Heart left ventricle (tissue), 13 donors: ENCODE measurements at regions not wholly inside any gene's neighbourhood (a gene's known extent, or its start where the extent isn't known, plus 50 kb on each side); places are given as distances from the start of the nearest gene placed in this dataset.

Experiments used
- POLR2A ChIP-seq, 2 donors: fragments of 450-650 bp; IDR thresholded peaks; one replicate each; pipeline ENCODE4 v1.6.1; 2017; ENCODE audit warnings: antibody characterized with exemption in 2 of 2, mild to moderate bottlenecking in 2 of 2, moderate library complexity in 2 of 2
- TF ChIP-seq, protein P1 (sequence below), 12 donors: fragments of 200-600 bp; sonication (generic) in 4 of 12; IDR thresholded peaks; one replicate each; pipeline versions ENCODE4 v1.5.0 to v1.8.0; 2018 to 2022; ENCODE audit warnings: antibody characterized with exemption in 12 of 12, mild to moderate bottlenecking in 5 of 12
- donor health status: ischemic (EF 13 %, LVEDD 7.1; RV severe dilation, severe dysfunction).
- donor health status: DM: no; HTN: yes; CAD: no.
- donor health status: DM: no; HTN: no; CAD: no.
- donor health status: ischemic (EF 25% LVEDD 6.9; RV normal size, moderate dysfunction).
- donor health status: ischemic (EF 25% LVEDD 5.7; RV mildly dilated, moderate dysfunction).
- donor health status: ischemic (EF 35%, LVEDD 5.7; RV mildly dilated, moderate dysfunction).
- donor health status: nonischemic (EF 11% LVEDD 7.7; RV severe dilation, severe dysfunction).
- donor health status: DM: yes; HTN: yes; CAD: no.
- donor health status: PGD.
- donor health status: ischemic (EF 29% LVEDD 5.4; RV normal size, mild dysfunction).
- donor health status: nonischemic (EF 23%, LVEDD 6.1; RV moderate dilation, normal function).

DNA sequence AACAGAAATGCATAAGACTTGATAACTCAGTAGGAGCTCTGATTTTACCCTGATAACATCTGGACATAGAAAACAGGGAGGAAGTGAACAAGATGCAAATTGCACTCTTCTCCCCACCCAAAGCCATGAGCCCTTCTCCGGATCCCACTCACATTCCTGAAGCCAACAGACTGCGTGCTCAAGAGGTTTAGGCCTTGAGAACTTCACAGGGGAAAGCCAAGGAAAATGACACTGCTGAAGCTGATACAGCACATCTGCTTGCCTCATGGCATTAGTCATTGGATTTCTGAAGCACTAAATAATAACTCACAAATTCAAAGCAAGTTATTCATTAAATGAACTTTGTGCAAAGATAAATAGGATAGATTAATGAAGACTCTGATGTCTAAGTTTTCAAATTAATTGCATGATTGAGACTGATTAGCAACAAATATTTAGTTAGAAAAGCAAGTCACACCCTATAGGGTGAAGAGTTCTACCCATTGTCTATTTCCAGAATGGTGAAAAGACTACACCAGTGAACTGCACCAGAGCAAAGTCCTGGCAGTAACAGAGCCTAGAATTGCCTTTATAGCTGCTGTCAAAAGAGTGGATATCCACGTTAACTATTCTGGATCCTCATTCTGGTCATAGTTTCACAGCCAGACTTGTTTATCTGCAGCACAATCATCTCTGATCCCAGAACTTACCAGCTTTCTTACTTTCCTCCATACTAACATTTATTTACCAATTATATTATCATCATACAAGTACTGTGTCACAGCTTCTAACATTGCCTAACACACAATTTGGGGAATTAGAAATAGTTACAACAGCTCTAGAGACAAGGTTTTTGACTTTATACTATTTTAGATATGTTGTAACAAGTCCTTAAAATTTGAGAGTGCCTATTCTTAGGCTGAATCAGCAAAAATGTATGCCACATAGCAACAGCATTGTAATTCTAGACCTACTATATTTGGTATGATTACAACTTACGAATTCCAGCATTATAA is 432.1 kb upstream of the RGMB start:
- TF ChIP-seq, protein P1, sequence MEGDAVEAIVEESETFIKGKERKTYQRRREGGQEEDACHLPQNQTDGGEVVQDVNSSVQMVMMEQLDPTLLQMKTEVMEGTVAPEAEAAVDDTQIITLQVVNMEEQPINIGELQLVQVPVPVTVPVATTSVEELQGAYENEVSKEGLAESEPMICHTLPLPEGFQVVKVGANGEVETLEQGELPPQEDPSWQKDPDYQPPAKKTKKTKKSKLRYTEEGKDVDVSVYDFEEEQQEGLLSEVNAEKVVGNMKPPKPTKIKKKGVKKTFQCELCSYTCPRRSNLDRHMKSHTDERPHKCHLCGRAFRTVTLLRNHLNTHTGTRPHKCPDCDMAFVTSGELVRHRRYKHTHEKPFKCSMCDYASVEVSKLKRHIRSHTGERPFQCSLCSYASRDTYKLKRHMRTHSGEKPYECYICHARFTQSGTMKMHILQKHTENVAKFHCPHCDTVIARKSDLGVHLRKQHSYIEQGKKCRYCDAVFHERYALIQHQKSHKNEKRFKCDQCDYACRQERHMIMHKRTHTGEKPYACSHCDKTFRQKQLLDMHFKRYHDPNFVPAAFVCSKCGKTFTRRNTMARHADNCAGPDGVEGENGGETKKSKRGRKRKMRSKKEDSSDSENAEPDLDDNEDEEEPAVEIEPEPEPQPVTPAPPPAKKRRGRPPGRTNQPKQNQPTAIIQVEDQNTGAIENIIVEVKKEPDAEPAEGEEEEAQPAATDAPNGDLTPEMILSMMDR (IDR thresholded peaks at IDR 0.05), result no peak
- no peak for TF ChIP-seq POLR2A (IDR thresholded peaks at IDR 0.05)
